ENCODE measurements at regions not wholly inside any gene's neighbourhood (a gene's known extent, or its start where the extent isn't known, plus 50 kb on each side); places are given as distances from the start of the nearest gene placed in this dataset.

DNA sequence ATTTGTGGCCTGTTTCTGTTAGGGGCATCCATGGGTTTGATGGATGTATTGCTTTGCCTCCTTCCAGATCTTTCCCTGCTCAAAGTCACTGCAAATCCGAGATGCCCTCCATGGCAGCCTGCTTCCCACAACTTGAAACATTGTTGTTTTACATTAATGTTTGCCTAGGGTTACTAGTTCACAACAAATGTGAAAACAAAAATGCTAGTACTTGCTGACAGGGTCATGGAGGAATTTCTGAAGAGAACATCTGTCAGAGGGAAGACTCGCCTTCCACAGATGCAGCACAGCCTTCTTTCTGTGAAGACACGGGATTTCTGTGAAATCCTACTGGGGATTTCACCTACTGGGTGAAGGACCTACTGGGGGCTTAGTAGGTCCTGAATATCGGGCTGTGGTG is 260.0 kb upstream of the FN1 start:
- no peak for DNase-seq

GRCh38 chr2:215693999-215694580 is 258.2 kb upstream of the FN1 start:
- DNase-seq: no peak

DNA sequence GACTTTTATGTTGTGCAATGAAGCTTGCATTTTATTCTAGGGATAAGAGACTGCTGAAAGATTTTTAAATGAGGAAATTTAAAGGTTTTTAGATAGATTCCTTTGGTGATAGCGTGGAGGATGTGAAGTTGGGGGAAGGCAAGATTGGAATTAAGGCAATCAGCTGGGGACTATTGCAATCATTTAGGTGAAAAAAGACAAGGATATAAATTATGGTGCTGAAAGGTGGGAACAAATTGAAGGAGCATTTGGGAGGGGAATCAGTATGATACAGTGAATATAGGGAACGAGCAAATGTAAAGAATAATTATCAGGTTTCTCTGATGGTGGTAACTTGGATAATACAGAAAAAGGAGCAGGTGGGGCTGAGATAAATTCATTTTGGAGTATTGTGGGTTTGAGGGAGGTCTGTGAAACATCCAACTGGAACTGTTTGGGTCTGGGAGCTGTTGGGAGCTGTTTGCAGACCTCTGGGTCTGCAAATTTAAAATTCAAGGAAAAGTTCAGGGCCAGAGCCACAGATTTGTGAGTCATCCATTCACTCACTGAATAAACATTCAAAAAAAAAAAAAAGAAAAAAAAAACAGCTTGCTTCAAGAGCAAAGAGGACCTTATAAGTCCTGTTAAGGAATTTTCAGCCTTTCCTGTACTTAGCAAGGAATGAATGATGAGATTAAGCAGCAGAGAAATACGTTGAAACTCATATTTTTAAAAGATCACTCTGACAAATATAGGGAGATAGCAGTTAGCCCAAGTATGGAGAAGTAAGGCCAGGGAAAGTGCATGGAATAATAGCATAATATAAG is 257.5 kb upstream of the FN1 start:
- DNase-seq: no peak

GRCh38 chr2:215692387-215693079 is 256.7 kb upstream of the FN1 start:
- DNase-seq: no peak

GRCh38 chr2:215691346-215691745 is 255.5 kb upstream of the FN1 start:
- no peak for DNase-seq

- DNase-seq: no peak
Observed at GRCh38 chr2:215687149-215688031, 251.5 kb upstream of the FN1 start.

DNA sequence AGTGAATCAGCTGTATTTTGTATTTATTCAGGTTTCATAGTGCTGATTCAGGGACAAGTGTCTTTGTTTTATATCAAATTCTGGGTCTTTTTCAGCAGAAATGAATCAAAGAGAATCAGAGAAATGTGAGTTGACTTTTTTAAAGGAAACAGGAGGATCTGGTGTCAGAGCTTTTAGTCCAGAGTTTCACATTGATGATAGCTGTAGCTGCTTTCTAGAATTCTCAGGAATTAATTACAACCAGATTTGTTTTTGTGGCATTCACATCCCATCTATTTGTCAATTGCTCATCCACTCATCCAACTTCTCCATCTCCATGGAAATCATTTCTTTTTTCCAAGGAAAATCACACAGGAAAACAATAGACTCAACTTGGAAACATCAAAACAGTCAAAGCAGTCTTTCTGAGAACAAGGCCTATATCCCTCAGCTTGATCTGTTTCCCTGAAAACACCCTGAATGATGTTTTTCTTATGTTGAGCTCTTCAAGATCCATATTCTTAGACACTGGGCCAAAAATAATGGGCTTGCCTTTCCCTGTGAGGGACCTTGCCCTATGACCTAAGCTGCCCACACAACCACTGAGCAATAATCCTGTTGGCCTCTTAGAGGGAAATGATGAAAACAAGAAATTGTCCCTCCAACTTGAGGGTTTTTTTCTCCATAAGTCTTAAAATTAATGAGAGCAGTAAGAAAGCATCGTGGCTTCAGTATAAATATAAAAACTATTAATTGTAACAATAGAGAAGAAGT is 249.5 kb upstream of the FN1 start:
- no peak for DNase-seq

GRCh38 chr2:215684448-215685237 is 248.8 kb upstream of the FN1 start:
- no peak for DNase-seq

DNA sequence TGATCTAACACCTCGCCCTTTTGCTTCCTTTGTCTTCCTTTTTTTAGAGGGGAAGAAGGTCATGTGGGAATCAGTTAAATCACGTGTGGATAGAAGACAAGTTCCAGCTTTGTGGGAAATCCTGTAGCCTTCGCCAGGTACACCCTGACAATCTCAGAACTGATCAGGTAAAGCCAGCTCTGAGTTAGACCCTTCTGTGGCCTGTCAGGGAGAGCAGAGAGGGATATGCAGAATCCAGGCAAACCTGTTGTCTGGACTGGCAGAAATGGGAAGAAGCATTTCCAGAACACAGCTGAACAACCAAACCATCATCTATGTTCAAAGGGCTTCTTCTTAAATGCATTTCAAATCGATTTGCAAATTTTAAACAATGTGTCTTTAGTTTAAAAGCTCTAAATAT is 247.4 kb upstream of the FN1 start:
- DNase-seq: no peak

- DNase-seq: no peak
Observed at GRCh38 chr2:215681799-215682596, 246.1 kb upstream of the FN1 start.

- no peak for DNase-seq
Observed at GRCh38 chr2:215680605-215681598, 245.0 kb upstream of the FN1 start.

GRCh38 chr2:215678094-215678493 is 242.2 kb upstream of the FN1 start:
- no peak for DNase-seq

DNA sequence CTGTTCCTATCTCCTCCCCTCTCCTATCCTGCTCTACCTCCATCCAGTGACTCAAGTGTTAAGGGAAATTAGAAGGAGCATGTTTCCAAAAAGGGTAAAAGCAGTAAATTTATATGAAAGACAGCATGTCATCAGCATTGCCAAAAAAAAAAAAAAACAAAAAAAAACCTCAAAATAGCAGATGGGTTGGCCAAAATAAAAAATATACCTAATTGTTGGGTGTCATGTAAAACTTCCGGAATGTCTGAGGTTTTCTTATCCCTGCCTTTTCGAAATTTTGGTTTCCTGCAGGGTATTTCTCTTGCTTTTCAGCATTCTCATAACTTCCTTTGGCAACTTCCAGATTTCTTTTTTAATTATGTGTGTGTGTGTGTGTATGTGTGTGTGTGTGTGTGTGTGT is 241.6 kb upstream of the FN1 start:
- no peak for DNase-seq

DNA sequence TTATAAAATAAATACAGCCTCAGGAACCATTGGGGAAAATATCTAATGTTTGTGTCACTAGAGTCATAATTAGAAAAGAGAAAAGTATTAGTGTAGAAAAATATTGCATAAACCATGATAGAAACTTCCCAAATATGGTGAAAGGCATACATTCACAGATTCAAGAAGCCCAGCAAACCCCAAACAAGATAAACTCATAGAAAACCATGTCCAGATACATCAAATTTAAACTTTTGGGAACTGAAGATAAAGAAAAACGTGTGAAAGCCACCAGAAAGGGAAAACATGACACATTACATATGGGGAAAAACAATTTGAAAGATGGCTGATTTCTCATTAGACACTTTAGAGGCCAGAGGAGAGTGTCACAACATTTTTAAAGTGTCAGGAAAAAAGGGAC is 236.5 kb upstream of the FN1 start:
- no peak for DNase-seq

DNA sequence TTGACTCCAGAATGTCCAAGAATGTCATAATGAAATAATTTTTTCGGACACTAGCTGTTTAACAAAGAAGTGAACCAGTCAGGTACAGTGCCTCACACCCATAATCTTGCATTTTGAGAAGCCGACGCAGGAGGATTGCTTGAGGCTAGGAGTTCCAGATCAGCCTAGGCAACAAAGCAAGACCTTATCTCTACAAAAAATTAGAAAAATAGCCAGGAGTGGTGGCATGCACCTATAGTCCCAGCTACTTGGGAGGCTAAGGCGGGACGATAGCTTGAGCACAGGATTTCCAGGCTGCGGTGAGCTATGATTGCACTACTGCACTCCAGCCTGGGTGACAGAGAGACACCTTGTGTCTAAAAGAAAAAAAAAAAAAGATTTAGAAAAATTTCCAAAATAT is 235.8 kb upstream of the FN1 start:
- no peak for DNase-seq

- no peak for DNase-seq
Observed at GRCh38 chr2:215671244-215671643, 235.4 kb upstream of the FN1 start.

- DNase-seq: no peak
Observed at GRCh38 chr2:215670396-215670795, 234.5 kb upstream of the FN1 start.

- no peak for DNase-seq
Observed at GRCh38 chr2:215668378-215668775, 232.5 kb upstream of the FN1 start.

Data from nucleus accumbens (tissue), 56 donors.